GM21786 (cell line): ENCODE measurements at regions not wholly inside any gene's neighbourhood (a gene's known extent, or its start where the extent isn't known, plus 50 kb on each side); places are given as distances from the start of the nearest gene placed in this dataset.
"Not testable (repeated sequence)": the region's sequence is repeated elsewhere in the genome, so short reads cannot be mapped to it uniquely, and the experiment has no call there.

Experiments used
- ATAC-seq: cut with Tn5 transposase; IDR thresholded peaks from one replicate; pipeline ENCODE4 v1.9.1; 2021; ENCODE audit not compliant: unreplicated experiment

DNA sequence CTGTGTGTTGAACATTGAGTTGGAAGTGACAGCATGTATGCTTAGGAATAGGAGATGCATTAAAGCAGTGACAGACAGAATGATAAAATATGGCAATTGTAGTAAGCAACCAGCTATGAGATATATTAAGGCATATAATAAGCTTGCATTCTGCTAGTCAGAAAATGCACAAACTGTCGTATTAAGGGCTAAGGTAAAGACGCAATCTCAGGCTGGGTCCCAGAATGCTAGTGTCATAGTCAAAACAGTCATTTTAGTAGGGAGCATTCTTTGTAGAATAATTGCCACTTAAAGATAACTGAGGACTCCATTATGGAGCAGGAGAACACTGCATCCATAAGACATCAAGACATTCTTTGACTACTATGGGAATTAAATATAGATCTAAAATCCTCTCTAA lies 1369.7 kb upstream of the C9orf72 start:
- no peak for ATAC-seq

- no peak for ATAC-seq
Measured at GRCh38 chr9:28946648-28947047, 1373.4 kb upstream of the C9orf72 start.

GRCh38 chr9:28951945-28952344 lies 1378.7 kb upstream of the C9orf72 start:
- ATAC-seq: no peak

DNA sequence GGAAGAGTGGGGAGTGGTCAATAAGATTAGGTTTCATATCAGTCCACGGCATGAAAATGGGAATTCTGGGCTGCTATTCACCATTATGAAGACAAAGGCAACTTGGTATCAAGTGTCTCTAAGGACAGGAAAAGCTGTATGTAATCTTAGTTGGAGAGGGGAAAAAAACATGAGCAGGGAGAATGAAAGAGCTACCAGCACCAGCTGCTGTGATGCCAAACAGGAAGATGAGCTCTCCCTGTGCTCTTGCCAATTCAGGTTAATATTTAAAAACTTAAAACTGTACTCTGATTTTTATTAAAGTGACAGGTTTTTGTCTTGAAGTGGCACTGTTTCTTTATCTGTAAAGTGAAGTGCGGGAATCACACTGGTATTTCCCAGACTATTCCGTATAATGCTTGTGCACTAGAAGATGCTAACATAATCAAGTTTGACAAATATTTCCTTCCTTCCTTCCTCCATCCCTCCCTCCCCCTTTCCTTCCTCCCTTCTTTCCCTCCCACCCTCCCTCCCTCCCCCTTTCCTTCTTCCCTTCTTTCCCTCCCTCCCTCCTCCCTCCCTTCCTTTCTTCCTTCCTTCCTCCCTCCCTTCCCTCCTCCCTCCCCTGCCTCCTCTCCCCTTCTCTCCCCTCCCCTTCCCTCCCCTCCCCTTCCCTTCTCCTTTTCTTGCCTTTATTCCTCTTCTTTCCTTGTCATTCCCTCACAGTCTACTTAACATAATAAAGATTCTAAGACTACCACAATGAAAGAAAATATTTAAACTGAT lies 1383.0 kb upstream of the C9orf72 start:
- no peak for ATAC-seq

GRCh38 chr9:28960602-28961001 lies 1387.3 kb upstream of the C9orf72 start:
- no peak for ATAC-seq

GRCh38 chr9:28961623-28962022 lies 1388.3 kb upstream of the C9orf72 start:
- ATAC-seq: no peak

- no peak for ATAC-seq
Measured at GRCh38 chr9:28967226-28967625, 1393.9 kb upstream of the C9orf72 start.

DNA sequence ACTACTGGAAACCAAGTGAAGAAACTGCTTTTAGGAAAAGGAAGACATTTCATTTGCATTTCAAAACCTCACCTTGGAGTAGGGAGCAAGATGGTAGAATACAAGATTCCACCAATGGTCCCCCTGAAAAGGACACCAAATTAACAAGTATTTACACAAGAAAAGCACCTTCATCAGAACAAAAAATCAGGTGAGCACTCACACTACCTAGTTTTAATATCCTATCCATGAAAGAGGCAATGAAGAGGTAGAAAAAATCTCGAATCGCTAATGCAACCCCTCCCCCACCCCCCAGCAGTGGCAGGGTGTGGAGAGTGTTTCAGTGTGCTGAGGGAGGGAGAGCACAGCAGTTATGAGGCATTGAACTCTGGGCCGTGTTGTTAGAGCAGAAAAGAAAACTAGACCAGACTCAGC lies 1397.0 kb upstream of the C9orf72 start:
- no peak for ATAC-seq

DNA sequence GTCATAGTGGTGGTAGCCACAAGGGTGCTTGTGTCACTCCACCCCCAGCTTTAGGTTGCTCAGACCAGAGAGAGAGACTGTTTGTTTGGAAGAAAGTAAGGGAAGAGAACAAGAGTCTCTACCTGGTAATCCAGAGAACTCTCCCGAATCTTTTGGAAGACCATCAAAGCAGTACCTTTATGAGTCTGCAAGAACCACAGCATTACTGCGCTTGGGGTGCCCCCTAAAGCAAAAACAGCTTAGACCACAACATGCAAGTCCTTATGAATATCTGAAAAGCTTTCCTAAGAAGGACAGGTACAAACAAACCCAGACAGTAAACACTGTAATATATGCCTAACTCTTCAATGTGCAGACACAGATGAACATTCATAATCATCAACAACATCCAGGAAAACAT lies 1398.6 kb upstream of the C9orf72 start:
- ATAC-seq: no peak

DNA sequence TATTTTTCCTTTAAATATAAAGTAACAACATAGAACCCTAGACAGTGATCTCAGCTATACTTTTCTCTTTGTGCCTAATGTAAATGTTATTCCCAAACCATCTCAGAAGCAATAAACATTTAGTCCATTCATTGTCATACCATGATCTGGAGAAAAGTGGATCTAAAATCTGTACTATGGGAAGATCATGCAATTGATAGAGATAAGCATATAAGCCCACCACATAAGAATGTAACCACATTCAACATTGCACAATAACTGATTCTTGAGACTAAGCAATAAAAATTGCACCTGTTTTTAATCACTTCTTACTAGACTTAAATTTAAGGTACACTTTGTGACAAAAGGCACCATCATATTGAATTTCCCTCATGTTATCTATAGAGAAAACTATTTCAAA lies 1403.0 kb upstream of the C9orf72 start:
- no peak for ATAC-seq

- ATAC-seq: no peak
Measured at GRCh38 chr9:28976684-28977083, 1403.4 kb upstream of the C9orf72 start.

GRCh38 chr9:28981129-28981528 lies 1407.8 kb upstream of the C9orf72 start:
- no peak for ATAC-seq

GRCh38 chr9:28981711-28982110 lies 1408.4 kb upstream of the C9orf72 start:
- ATAC-seq: no peak

DNA sequence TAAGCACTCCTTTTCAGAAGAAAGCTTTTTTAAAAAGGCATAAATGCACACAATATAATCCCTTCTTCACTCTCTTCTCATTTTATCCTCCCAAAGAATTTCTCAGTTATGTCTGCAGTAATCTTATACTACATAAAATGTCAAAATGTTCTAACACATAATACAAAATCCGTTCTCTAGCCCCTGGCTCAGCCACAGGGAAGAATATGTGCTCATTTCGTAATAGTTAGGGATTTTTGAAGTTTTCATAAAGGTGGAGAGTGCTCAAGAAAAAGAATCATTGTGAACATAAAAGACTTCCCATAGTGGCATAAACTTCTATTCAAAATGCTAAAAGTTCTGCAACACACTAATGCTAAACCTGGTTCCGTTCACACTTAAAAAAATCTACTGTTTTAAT lies 1410.7 kb upstream of the C9orf72 start:
- no peak for ATAC-seq

- not testable (repeated sequence) for ATAC-seq
Measured at GRCh38 chr9:28990009-28990408, 1416.7 kb upstream of the C9orf72 start.

- no peak for ATAC-seq
Measured at GRCh38 chr9:28999057-28999456, 1425.8 kb upstream of the C9orf72 start.

- ATAC-seq: no peak
Measured at GRCh38 chr9:28999806-29000205, 1426.5 kb upstream of the C9orf72 start.

GRCh38 chr9:29001006-29001405 lies 1427.7 kb upstream of the C9orf72 start:
- ATAC-seq: no peak

DNA sequence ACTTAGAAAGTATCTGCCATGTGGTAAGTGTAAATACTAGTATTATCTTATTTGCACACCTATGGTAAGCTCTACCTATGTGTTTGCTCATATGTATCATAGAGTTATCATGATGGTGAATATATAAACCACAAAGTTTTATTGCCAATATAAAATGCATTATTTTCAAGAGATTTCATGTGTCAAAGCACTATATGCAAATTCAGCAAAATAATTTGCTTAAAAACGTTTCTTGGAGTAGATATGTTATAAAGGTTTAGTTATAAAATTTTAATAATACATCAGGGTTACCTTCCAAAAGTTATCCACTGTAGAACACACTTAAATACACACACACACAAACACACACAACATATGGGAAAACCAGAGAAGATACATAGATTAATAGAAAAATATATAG lies 1431.7 kb upstream of the C9orf72 start:
- ATAC-seq: no peak

DNA sequence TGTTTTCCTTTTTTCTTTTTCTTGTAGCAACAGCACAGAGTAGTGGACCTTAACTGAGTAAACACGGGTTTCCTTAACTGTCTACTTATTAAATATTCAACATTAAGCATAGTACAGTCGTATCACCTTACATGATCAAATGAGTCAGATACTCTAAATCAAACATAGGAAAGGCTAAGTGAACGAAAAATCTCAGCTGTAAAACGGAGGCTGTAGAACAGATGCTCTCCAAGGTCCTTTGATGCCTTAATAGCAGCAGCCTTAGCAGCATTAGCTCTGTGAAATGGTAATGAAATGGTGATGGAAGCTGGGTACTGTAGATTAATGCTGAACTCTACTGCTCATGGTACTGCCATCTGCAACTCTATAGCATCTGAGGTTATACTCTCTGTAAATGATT lies 1433.3 kb upstream of the C9orf72 start:
- ATAC-seq: no peak

DNA sequence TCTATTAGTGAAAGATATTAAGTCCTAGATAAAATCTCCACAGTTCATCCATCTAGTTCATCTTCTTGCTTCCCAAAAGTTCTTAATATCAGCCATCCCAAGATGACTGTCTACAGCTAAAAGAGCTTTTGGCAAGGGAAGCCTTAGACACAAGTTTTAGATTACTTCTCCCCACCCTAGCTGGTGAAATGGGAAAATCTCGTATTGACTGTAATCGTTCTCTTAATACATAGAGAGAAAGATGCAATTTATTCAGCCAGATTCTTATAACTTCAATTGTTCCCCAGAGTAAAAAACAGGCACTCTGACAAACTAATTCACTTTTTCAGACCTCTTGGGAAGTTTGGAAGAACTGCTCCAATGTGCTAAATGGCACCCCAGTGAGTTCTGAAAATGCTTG lies 1439.6 kb upstream of the C9orf72 start:
- no peak for ATAC-seq

- ATAC-seq: no peak
Measured at GRCh38 chr9:29021632-29022031, 1448.4 kb upstream of the C9orf72 start.

DNA sequence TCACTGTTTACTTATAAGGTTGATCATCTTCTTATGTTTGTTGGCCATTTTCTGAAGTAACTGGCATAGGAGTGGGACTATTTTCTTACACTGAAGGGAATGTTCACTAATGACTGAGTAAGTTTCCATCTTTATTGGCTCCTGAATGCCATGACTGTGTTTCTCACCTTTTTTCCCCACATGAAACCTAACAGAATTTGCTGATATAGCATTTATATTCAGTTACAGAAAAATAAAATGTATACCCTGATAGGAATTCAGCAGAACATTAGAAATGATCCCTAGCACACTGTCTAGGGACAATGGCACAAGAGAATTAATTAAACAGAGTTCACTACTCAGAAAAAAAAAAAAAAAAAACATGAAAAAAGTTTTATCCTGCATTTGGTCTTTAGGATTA lies 1465.1 kb upstream of the C9orf72 start:
- ATAC-seq: no peak
